GM23248 (cell line): ENCODE measurements at regions not wholly inside any gene's neighbourhood (a gene's known extent, or its start where the extent isn't known, plus 50 kb on each side); places are given as distances from the start of the nearest gene placed in this dataset.

Experiments
- DNase-seq: peaks from one replicate; pipeline ENCODE4 v3.0.0-alpha.2; 2015
- H2AFZ ChIP-seq: fragments of 200-600 bp; sonication (generic); 2 replicates; pipeline ENCODE4 v1.6.1; 2016; ENCODE audit warnings: antibody characterized with exemption
- H3F3A ChIP-seq: fragments of 200-600 bp; sonication (generic); 2 replicates; pipeline ENCODE4 v1.6.1; 2016; ENCODE audit warnings: mild to moderate bottlenecking, antibody characterized with exemption, mixed run types; ENCODE audit not compliant: insufficient read depth
- H3K27ac ChIP-seq: fragments of 200-600 bp; sonication (generic); 2 replicates; pipeline ENCODE4 v1.5.1; 2016; ENCODE audit warnings: mild to moderate bottlenecking
- H3K27me3 ChIP-seq: fragments of 200-600 bp; sonication (generic); replicated peaks from 2 replicates; pipeline ENCODE4 v1.6.1; 2016; ENCODE audit warnings: mild to moderate bottlenecking; ENCODE audit not compliant: insufficient read depth
- H3K36me3 ChIP-seq: fragments of 200-600 bp; sonication (generic); 2 replicates; pipeline ENCODE4 v1.6.1; 2016; ENCODE audit warnings: low read depth, mild to moderate bottlenecking
- H3K4me1 ChIP-seq: fragments of 200-600 bp; sonication (generic); 2 replicates; pipeline ENCODE4 v1.6.1; 2016; ENCODE audit warnings: mild to moderate bottlenecking; ENCODE audit not compliant: insufficient read depth
- H3K4me2 ChIP-seq: fragments of 200-600 bp; sonication (generic); one replicate; pipeline ENCODE4 v1.6.1; 2016; ENCODE audit warnings: mild to moderate bottlenecking; ENCODE audit not compliant: unreplicated experiment
- H3K4me3 ChIP-seq: fragments of 200-600 bp; sonication (generic); 2 replicates; pipeline ENCODE4 v1.5.1; 2016; ENCODE audit warnings: mild to moderate bottlenecking
- H3K79me2 ChIP-seq: fragments of 200-600 bp; sonication (generic); 2 replicates; pipeline ENCODE4 v1.6.1; 2016; ENCODE audit warnings: mild to moderate bottlenecking; ENCODE audit not compliant: insufficient read depth
- H3K9ac ChIP-seq: fragments of 200-600 bp; sonication (generic); 2 replicates; pipeline ENCODE4 v1.6.1; 2016; ENCODE audit warnings: mild to moderate bottlenecking
- H3K9me2 ChIP-seq: fragments of 200-600 bp; sonication (generic); 2 replicates; pipeline ENCODE4 v1.6.1; 2016; ENCODE audit warnings: mixed run types, mild to moderate bottlenecking, moderate library complexity; ENCODE audit not compliant: insufficient read depth
- H3K9me3 ChIP-seq: fragments of 200-600 bp; sonication (generic); one replicate; pipeline ENCODE4 v1.6.1; 2017; ENCODE audit warnings: low read depth
- H4K20me1 ChIP-seq: fragments of 200-600 bp; sonication (generic); 2 replicates; pipeline ENCODE4 v1.6.0; 2016; ENCODE audit not compliant: insufficient read depth
- EZH2 ChIP-seq: fragments of 200-600 bp; sonication (generic); IDR thresholded peaks from 2 replicates; pipeline ENCODE4 v1.6.1; 2018; ENCODE audit warnings: antibody characterized with exemption, mild to moderate bottlenecking; ENCODE audit not compliant: insufficient read depth, poor library complexity, severe bottlenecking
- EZH2phosphoT487 ChIP-seq: fragments of 200-600 bp; sonication (generic); IDR thresholded peaks from 2 replicates; pipeline ENCODE4 v1.6.1; 2018; ENCODE audit warnings: antibody characterized with exemption, moderate library complexity, mild to moderate bottlenecking, low read depth; ENCODE audit not compliant: insufficient read depth
- WGBS, 2 experiments: methylation state at CpG; one replicate each; pipeline ENCODE4 v1.1.6; 2015 to 2017; ENCODE audit warnings: low lambda C conversion rate in 2 of 2, low coverage in 1 of 2; ENCODE audit errors: missing lambda C conversion rate in 2 of 2; 5-methylcytosine and 5-hydroxymethylcytosine counted together
- in situ Hi-C: fragments of 300-500 bp; cut with MboI; formaldehyde crosslinking; loops from 2 replicates; pipeline ENCODE4 v1.15.0; 2020

- H3K36me3 ChIP-seq: no peaks in the 10 kb centered on the region
- H2AFZ ChIP-seq: no peak overlapping the region
- no peaks in the 10 kb centered on the region for H3K9me3 ChIP-seq
- no peak overlapping the region for H3K9ac ChIP-seq
- in situ Hi-C loops: no loop called here
- no peaks in the 10 kb centered on the region for H3K27me3 ChIP-seq
- no peak overlapping the region for H3K4me2 ChIP-seq
- no peaks in the 10 kb centered on the region for H3F3A ChIP-seq
- WGBS, 2 experiments: 93 to 96% methylated on average over 3 of the region's 3 CpGs
- no peaks in the 10 kb centered on the region for H3K9me2 ChIP-seq
- no peak overlapping the region for H3K27ac ChIP-seq
- H3K4me3 ChIP-seq: no peak overlapping the region
- TF ChIP-seq EZH2phosphoT487 (no peak), EZH2 (no peak)
- H4K20me1 ChIP-seq: no peaks in the 10 kb centered on the region
- H3K4me1 ChIP-seq: no peaks in the 10 kb centered on the region
- DNase-seq: no peak
- no peaks in the 10 kb centered on the region for H3K79me2 ChIP-seq
These were observed 191.7 kb downstream of the ACKR3 start for GRCh38 chr2:236761358-236761757.

- Histone ChIP-seq H3K9ac (no peak overlapping the region), H3K4me2 (no peak overlapping the region), H3K27me3 (no peaks in the 10 kb centered on the region), H3K4me3 (no peak overlapping the region), H2AFZ (no peak overlapping the region), H3K36me3 (no peaks in the 10 kb centered on the region), H3K9me3 (no peaks in the 10 kb centered on the region), H3F3A (no peaks in the 10 kb centered on the region), H3K4me1 (no peaks in the 10 kb centered on the region), H3K79me2 (no peaks in the 10 kb centered on the region), H4K20me1 (no peaks in the 10 kb centered on the region), H3K27ac (no peak overlapping the region), H3K9me2 (no peaks in the 10 kb centered on the region)
- WGBS, 2 experiments: 56 to 74% methylated on average over 5 of the region's 5 CpGs
- in situ Hi-C loops: no loop called here
- TF ChIP-seq EZH2: no peak
- TF ChIP-seq EZH2phosphoT487: no peak
- DNase-seq: peak; percentile 43
These were observed 193.0 kb downstream of the ACKR3 start for GRCh38 chr2:236762628-236763027.

- no peak overlapping the region for H3K4me3 ChIP-seq
- H3K79me2 ChIP-seq: no peaks in the 10 kb centered on the region
- DNase-seq: no peak
- H3F3A ChIP-seq: peaks cover 2% of the 10 kb centered on the region; the same call in 1 of the 2 replicates
- WGBS, 2 experiments: 53 to 58% methylated on average over 6 of the region's 6 CpGs
- H3K36me3 ChIP-seq: no peaks in the 10 kb centered on the region
- H3K4me2 ChIP-seq: no peak overlapping the region
- H3K27ac ChIP-seq: no peak overlapping the region
- no peaks in the 10 kb centered on the region for H3K27me3 ChIP-seq
- H3K9ac ChIP-seq: no peak overlapping the region
- no peaks in the 10 kb centered on the region for H3K9me2 ChIP-seq
- in situ Hi-C loops: no loop called here
- H2AFZ ChIP-seq: no peak overlapping the region
- H3K9me3 ChIP-seq: no peaks in the 10 kb centered on the region
- no peaks in the 10 kb centered on the region for H4K20me1 ChIP-seq
- TF ChIP-seq EZH2phosphoT487: no peak
- no peak for TF ChIP-seq EZH2
- H3K4me1 ChIP-seq: peaks cover 6% of the 10 kb centered on the region
These were observed 194.2 kb downstream of the ACKR3 start for GRCh38 chr2:236763857-236764256.

DNA sequence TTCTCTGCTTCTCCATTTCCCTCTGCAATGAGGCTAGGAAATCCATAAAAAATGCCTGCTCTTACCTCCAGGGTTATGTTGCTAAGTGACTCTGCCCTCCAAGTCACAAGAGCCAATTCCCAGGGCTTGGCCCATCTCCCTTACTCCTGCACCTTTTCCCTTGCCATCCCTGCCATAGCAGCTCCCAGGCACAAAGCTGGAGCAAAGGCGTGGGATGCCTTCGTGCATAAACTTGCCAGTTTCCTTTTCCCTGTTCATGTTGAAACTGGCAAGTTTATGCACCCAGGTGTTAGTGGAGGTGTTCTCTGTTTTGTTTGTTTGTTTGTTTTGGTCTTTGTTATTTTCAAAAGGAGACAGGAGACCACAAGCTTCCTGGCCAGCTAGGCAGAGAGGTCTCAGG is 195.1 kb downstream of the ACKR3 start:
- in situ Hi-C loops: no loop called here
- WGBS, 2 experiments: 74 to 76% methylated on average over 2 of the region's 2 CpGs
- no peaks in the 10 kb centered on the region for H3K27me3 ChIP-seq

DNA sequence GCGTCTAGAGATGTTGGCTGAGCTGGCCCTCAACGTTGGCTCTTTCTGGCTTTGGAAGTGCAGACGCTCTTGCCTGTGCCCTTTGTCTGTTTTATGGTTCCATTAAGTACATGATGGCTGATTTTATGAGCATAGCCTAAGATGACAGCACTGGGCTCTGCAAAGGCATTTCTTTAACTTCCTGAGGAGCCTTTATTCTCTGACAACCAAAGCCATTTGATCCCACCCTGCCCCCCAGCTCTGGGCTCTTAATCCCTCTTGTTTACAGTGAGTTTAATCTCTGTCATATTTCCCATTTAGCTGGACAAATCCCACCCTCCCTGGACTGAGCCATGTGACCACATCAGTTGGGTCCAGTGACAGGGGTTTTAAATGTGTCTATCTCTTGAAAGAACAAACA is 195.9 kb downstream of the ACKR3 start:
- TF ChIP-seq EZH2phosphoT487: no peak
- no peak for TF ChIP-seq EZH2
- no peak overlapping the region for H3K4me3 ChIP-seq
- no peak overlapping the region for H3K4me2 ChIP-seq
- H3K9me3 ChIP-seq: no peaks in the 10 kb centered on the region
- no peaks in the 10 kb centered on the region for H3K36me3 ChIP-seq
- no peaks in the 10 kb centered on the region for H3K79me2 ChIP-seq
- peaks cover 14% of the 10 kb centered on the region for H3F3A ChIP-seq
- no peak overlapping the region for H2AFZ ChIP-seq
- H3K9me2 ChIP-seq: no peaks in the 10 kb centered on the region
- no peaks in the 10 kb centered on the region for H4K20me1 ChIP-seq
- peaks cover 16% of the 10 kb centered on the region for H3K4me1 ChIP-seq
- no peak overlapping the region for H3K9ac ChIP-seq
- no peaks in the 10 kb centered on the region for H3K27me3 ChIP-seq
- no peak overlapping the region for H3K27ac ChIP-seq
- in situ Hi-C loops: no loop called here
- DNase-seq: no peak
- 67 to 75% methylated on average over 3 of the region's 3 CpGs for WGBS, 2 experiments

More for the DNA sequence above, 195.1 kb downstream of the ACKR3 start:
- Histone ChIP-seq H3K4me1 (peaks cover 15% of the 10 kb centered on the region), H3K9ac (no peak overlapping the region), H3K9me3 (no peaks in the 10 kb centered on the region), H3F3A (peaks cover 11% of the 10 kb centered on the region), H4K20me1 (no peaks in the 10 kb centered on the region), H3K4me2 (no peak overlapping the region), H3K79me2 (no peaks in the 10 kb centered on the region), H3K36me3 (no peaks in the 10 kb centered on the region), H3K4me3 (no peak overlapping the region), H3K9me2 (no peaks in the 10 kb centered on the region), H2AFZ (no peak overlapping the region), H3K27ac (no peak overlapping the region)
- no peak for DNase-seq
- TF ChIP-seq EZH2phosphoT487: no peak
- no peak for TF ChIP-seq EZH2
